ENCODE measurements at regions not wholly inside any gene's neighbourhood (a gene's known extent, or its start where the extent isn't known, plus 50 kb on each side); places are given as distances from the start of the nearest gene placed in this dataset.

DNA sequence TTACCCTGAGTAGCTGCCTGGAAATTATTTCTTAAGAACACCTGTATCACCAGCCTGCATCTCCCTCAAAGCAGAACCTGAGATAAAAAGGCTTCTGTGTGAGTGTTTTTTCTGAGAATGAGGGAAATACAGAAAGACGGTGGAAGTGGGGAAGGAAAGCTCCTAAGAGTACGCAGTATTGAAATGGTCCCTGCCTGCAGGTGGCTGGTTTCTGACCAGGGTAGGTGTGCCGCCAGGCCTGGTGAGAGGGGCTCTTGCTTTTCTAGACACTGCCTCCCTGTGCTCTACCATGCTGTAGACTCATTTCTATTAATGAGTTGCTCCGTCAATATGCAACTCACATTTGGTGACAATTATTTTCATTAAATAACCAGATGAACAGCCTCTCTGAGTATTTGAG is 201.7 kb downstream of the MAP2K4 start:
- no peak for TF ChIP-seq EZH2 (IDR thresholded peaks at IDR 0.05)
- no peak for TF ChIP-seq EZH2phosphoT487 (IDR thresholded peaks at IDR 0.05)
- TF ChIP-seq, protein P1, sequence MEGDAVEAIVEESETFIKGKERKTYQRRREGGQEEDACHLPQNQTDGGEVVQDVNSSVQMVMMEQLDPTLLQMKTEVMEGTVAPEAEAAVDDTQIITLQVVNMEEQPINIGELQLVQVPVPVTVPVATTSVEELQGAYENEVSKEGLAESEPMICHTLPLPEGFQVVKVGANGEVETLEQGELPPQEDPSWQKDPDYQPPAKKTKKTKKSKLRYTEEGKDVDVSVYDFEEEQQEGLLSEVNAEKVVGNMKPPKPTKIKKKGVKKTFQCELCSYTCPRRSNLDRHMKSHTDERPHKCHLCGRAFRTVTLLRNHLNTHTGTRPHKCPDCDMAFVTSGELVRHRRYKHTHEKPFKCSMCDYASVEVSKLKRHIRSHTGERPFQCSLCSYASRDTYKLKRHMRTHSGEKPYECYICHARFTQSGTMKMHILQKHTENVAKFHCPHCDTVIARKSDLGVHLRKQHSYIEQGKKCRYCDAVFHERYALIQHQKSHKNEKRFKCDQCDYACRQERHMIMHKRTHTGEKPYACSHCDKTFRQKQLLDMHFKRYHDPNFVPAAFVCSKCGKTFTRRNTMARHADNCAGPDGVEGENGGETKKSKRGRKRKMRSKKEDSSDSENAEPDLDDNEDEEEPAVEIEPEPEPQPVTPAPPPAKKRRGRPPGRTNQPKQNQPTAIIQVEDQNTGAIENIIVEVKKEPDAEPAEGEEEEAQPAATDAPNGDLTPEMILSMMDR (IDR thresholded peaks at IDR 0.05): no peak
- no peaks in the 10 kb centered on the region for H3K9me3 ChIP-seq (ENCODE audit: low read depth)
- H2AFZ ChIP-seq (replicated peaks): peak overlapping the region; percentile 68
- Mint-ChIP-seq H3K27ac (no peak overlapping the region), H3K9me3 (peaks cover 2% of the 10 kb centered on the region), H3K27me3 (ENCODE audit: insufficient read depth, low read depth) (peaks cover 2% of the 10 kb centered on the region), H3K4me1 (no peaks in the 10 kb centered on the region), H3K4me3 (no peak overlapping the region), H3K36me3 (no peaks in the 10 kb centered on the region)
- no peak for DNase-seq (ENCODE audit: low spot score)
- H3K79me2 ChIP-seq (ENCODE audit: low read depth): no peaks in the 10 kb centered on the region
- H3K27me3 ChIP-seq: peaks cover 4% of the 10 kb centered on the region
- H3K9ac ChIP-seq: no peak overlapping the region
- H4K20me1 ChIP-seq (ENCODE audit: low read depth): no peaks in the 10 kb centered on the region
- H3K27ac ChIP-seq: no peak overlapping the region
- no peaks in the 10 kb centered on the region for H3K36me3 ChIP-seq
- H3F3A ChIP-seq (ENCODE audit: low read depth): no peaks in the 10 kb centered on the region
- H3K4me1 ChIP-seq: no peaks in the 10 kb centered on the region
- no peak overlapping the region for H3K4me2 ChIP-seq
- no peak overlapping the region for H3K4me3 ChIP-seq

- H3K27ac ChIP-seq: no peak overlapping the region
- TF ChIP-seq EZH2 (IDR thresholded peaks at IDR 0.05) (no peak), EZH2phosphoT487 (IDR thresholded peaks at IDR 0.05) (no peak)
- TF ChIP-seq, protein P1 (IDR thresholded peaks at IDR 0.05): no peak
- no peak overlapping the region for H3K9ac ChIP-seq
- H3K4me2 ChIP-seq: no peak overlapping the region
- H3K27me3 ChIP-seq: no peaks in the 10 kb centered on the region
- H2AFZ ChIP-seq (replicated peaks): no peak overlapping the region
- H3K79me2 ChIP-seq (ENCODE audit: low read depth): no peaks in the 10 kb centered on the region
- Mint-ChIP-seq H3K4me3 (no peak overlapping the region), H3K27me3 (ENCODE audit: insufficient read depth, low read depth) (peaks cover 3% of the 10 kb centered on the region), H3K4me1 (no peaks in the 10 kb centered on the region), H3K27ac (no peak overlapping the region), H3K36me3 (no peaks in the 10 kb centered on the region), H3K9me3 (no peaks in the 10 kb centered on the region)
- no peak overlapping the region for H3K4me3 ChIP-seq
- no peaks in the 10 kb centered on the region for H3K4me1 ChIP-seq
- H4K20me1 ChIP-seq (ENCODE audit: low read depth): no peaks in the 10 kb centered on the region
- no peaks in the 10 kb centered on the region for H3K36me3 ChIP-seq
- no peaks in the 10 kb centered on the region for H3F3A ChIP-seq (ENCODE audit: low read depth)
- no peaks in the 10 kb centered on the region for H3K9me3 ChIP-seq (ENCODE audit: low read depth)
- DNase-seq (ENCODE audit: low spot score): no peak
Observed at GRCh38 chr17:12227547-12227946, 206.9 kb downstream of the MAP2K4 start.

DNA sequence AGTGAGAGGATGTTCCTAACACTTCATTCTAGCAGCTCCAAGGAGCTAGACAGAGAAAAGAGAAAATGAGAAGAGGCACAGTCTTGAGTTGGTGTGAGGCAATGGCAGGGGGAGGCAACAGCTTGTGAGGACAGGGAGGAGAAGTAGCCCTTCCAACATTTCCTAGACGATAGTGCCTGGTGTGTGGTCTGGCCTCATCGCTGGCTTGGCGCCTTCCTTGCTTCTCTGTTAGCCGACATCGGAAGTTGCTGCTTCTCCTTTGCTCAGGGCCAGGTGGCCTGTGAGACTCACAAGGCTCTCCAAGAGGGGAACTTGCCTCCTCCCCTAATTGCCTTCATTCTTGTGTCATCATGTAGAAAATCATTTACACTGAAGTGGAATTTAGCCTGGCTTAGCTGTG is 208.7 kb downstream of the MAP2K4 start:
- Histone ChIP-seq H3K9ac (no peak overlapping the region), H2AFZ (replicated peaks) (no peak overlapping the region), H3K27ac (no peak overlapping the region), H4K20me1 (ENCODE audit: low read depth) (no peaks in the 10 kb centered on the region), H3K36me3 (no peaks in the 10 kb centered on the region), H3K27me3 (no peaks in the 10 kb centered on the region), H3F3A (ENCODE audit: low read depth) (no peaks in the 10 kb centered on the region), H3K9me3 (ENCODE audit: low read depth) (no peaks in the 10 kb centered on the region), H3K4me2 (no peak overlapping the region), H3K4me1 (no peaks in the 10 kb centered on the region), H3K79me2 (ENCODE audit: low read depth) (no peaks in the 10 kb centered on the region), H3K4me3 (no peak overlapping the region)
- Mint-ChIP-seq H3K9me3 (no peaks in the 10 kb centered on the region), H3K27me3 (ENCODE audit: insufficient read depth, low read depth) (peaks cover 4% of the 10 kb centered on the region), H3K4me3 (no peak overlapping the region), H3K4me1 (no peaks in the 10 kb centered on the region), H3K36me3 (no peaks in the 10 kb centered on the region), H3K27ac (no peak overlapping the region)
- TF ChIP-seq EZH2 (IDR thresholded peaks at IDR 0.05) (no peak), EZH2phosphoT487 (IDR thresholded peaks at IDR 0.05) (no peak)
- TF ChIP-seq, protein P1 (IDR thresholded peaks at IDR 0.05): no peak
- peak; percentile 25 for DNase-seq (ENCODE audit: low spot score)

Measured in neural progenitor cell (in vitro differentiated cells).